Right hindlimb (tissue), 1 donor: ENCODE measurements at regions not wholly inside any gene's neighbourhood (a gene's known extent, or its start where the extent isn't known, plus 50 kb on each side); places are given as distances from the start of the nearest gene placed in this dataset.
"Not testable (repeated sequence)": the region's sequence is repeated elsewhere in the genome, so short reads cannot be mapped to it uniquely, and the experiment has no call there.

ENCODE experiments used
- DNase-seq: peaks from one replicate; pipeline ENCODE4 v3.0.0-alpha.2; 2018

DNA sequence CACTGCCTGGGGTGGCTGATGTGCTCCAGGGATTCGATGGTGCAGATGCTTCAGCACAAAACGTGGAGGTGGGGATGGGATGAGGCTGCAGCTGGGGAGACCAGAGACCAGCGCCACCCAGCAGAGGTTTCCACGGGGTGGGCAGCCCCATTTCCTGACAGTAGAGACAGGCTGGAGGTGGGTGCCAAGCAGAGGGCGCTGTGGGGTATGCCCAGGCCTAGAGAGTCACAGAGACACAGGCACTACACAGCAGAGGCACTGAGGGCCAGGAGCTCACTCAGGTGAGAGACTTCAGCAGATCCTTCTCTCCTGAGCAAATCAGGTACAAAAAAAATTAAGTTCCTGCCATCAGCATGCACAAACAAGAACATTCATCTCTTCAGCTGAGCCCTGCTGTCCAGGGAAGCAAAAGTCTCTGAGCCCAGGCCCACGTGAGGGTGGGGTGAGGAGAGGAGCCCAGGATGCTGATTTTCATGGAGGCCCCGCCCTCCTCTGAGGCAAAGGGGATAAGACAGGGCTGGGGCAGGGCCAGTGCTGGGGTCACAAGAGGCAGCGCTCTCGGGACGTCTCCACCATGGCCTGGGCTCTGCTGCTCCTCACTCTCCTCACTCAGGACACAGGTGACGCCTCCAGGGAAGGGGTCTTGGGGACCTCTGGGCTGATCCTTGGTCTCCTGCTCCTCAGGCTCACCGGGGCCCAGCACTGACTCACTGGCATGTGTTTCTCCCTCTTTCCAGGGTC lies 53.1 kb downstream of the GGTLC2 start:
- no peak for DNase-seq

DNA sequence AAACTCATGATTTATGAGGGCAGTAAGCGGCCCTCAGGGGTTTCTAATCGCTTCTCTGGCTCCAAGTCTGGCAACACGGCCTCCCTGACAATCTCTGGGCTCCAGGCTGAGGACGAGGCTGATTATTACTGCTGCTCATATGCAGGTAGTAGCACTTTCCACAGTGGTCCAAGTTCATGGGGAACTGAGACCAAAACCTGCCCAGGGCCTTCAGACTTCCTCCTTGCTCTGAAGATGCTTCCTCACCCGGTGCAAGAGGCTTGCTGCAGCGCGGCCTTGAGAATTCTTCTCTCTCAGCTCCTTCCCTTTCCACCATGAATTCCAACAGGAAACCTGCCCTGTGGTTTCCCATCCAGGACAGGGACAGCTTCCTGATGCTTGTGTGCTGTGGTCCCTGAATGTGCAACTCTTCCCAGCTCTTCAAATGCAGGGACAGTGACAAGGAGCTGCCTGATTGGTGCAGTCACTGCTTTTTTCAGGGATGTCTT lies 53.9 kb downstream of the GGTLC2 start:
- no peak for DNase-seq

DNA sequence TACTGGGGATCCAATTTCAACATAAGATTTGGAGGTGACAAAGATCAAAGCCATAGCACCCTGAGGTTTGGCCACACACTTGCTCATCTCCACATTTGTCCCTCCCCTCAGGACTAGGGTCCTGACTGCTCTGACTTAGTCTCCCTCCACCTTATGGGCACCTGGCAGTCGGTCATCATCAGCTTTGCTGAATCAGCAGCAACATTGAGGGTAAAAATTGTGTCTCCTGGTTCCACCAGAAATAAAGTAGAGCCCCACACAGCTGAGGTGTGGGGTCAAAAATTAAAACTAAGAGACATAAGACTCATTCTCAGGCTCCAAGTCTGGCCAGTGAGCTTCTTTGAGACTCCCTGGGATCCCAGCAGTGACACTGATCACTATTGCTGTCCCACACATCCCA lies 56.2 kb downstream of the GGTLC2 start:
- no peak for DNase-seq

DNA sequence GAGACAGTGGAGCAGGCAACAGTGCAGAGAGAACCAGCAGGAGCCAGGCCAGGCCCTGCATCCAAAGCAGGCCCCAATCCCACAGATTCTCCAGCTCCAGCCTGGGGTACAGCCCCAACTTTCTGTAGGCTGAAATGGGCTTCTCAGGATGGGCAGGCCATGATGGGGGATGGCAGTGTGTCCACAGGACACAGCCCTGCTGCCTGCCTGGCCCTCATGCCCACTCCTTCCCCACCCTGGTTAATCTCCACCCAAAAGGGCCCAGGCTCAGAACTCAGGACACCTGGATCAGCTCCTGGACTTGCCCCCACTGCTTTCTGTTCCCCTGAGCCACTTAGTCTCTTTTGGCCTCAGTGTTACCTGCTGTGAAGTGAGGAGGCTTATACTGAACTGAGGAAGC lies 57.1 kb downstream of the GGTLC2 start:
- not testable (repeated sequence) for DNase-seq

DNA sequence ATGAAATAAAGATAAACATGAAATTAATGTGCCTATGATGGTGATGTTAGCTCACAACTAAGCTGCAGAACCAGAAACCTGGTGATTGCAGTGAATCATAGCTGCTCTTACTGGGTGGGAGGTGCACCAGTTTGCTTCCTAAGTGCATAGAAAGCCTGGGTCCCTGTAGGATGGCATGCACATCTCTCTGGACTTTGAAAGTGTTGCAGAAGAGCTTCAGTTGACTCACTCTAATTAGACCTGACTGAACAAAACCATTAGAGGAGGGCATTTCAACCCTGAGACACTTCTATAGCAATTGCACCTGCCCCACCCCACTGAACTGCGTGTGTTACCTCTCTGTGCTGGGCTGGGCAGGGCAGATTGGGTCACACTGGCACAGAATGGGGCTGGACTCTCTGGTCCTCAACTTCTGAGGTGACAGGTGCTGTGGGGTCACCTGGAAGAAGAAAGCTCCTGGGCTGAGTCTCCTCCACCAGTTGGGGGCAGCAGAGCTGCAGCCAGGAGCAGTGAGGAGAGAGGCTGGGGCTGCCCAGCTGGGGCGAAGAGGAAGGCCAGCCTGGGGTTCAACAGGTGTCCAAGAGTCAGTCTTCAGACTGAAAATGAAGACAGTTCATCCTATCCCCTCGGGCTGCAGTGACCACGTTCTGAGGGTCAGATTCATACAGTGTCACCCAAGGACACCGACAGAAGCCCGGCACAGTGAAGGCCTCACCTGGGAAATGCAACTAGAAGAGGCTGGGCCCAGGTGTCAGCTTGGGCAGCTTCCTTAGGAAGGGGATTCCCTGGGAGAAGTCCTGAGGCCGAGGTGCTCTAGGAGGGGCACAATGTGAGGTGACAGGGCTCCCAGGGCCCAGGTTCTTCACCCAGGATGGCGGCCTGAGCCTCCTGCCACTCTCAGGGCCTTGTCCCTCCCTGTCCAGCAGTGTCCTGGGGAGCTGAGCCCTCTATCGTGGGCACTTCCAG lies 58.1 kb downstream of the GGTLC2 start:
- no peak for DNase-seq

DNA sequence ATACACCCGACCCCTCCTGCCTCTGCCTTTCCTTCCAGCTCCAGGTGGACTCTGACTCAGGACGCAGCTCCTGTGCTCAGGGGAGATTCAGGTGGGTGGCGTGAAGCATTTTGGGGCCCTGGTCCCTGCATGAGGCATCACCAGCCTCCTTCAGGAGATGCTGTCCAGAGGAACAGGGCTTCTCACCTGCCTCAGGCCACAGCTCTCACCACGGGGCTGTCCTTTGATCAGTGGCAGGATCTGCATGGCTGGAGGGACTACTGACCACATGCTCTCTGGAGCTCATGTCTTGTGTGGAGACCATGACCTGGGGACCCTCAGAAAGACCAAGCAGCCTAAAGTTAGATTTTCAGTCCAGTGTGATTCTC lies 58.8 kb downstream of the GGTLC2 start:
- no peak for DNase-seq

DNA sequence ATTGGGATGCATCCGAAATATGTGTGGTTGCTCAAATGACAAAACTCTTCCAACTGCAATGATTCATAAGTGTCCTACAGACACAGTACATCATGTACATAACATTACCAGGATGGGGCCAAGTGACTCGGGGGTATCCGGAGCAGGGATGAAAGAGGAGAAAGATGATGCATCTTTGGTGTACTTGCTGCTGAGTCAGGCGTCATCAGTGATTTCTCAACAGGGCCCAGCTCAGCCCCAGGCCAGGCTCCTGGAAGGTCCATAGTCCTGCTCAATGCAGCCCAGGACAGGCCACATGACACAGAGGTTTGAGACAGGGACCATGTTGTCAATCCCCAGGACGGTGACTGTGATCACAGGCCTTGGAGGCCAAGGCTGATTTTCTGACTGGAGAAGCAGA lies 59.3 kb downstream of the GGTLC2 start:
- DNase-seq: no peak

DNA sequence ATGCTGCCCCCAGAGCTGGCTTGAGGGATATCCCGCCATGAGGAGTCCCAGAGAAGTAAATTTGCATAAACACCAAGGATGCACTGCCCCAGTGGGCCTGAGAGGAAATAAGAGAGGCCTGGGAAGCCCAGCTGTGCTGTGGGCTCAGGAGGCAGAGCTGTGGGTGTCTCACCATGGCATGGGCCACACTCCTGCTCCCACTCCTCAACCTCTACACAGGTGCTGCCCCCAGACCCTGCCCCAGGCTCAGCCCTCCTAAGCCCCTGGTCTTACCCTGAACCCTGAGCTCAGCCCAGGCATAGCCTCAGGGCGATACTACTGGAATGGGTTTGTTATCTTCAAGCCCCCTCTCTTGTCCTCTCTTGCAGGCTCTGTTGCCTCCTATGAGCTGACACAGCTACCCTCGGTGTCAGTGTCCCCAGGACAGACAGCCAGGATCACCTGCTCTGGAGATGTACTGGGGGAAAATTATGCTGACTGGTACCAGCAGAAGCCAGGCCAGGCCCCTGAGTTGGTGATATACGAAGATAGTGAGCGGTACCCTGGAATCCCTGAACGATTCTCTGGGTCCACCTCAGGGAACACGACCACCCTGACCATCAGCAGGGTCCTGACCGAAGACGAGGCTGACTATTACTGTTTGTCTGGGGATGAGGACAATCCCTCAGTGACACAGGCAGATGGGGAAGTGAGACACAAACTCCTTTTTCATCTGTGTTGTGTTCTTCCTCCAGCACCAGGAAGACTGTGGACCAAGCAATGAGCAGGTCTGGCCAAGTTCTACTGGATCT lies 59.9 kb downstream of the GGTLC2 start:
- no peak for DNase-seq

DNA sequence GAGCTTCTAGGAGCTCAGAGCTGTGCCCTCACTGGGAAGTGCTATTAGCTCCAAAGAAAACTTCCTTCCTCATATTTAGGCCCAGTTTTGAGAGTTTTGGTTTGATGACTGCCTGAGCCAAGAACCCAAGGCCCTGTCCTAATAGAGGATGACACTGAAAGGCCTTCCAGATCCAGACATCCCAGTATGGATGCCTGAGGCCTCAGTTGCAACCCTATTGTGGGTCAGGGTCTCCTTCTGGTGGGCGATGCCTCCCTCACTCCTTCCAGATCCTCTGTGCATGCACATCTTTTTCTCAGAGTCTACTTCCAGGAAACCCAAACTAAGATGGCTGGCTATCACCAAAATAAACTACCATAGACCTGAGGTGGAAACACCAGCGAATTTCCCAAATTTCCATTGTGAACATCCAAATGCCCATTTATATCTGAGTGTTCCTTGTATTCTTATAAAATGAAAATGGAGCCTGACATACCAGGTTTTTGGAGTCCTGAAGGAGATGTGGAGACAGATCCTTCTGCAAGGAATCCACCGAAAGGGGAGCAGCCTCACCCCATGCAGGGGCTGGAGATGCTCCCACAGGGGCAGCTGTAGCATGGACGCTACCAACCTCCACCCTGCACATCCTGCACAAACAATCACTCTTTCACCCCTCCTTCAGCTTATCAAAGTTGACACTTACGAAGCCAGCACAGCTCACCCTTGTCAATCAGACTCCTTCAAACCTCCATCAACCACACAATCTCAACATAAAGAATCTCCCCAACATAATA lies 61.1 kb downstream of the GGTLC2 start:
- DNase-seq: no peak

DNA sequence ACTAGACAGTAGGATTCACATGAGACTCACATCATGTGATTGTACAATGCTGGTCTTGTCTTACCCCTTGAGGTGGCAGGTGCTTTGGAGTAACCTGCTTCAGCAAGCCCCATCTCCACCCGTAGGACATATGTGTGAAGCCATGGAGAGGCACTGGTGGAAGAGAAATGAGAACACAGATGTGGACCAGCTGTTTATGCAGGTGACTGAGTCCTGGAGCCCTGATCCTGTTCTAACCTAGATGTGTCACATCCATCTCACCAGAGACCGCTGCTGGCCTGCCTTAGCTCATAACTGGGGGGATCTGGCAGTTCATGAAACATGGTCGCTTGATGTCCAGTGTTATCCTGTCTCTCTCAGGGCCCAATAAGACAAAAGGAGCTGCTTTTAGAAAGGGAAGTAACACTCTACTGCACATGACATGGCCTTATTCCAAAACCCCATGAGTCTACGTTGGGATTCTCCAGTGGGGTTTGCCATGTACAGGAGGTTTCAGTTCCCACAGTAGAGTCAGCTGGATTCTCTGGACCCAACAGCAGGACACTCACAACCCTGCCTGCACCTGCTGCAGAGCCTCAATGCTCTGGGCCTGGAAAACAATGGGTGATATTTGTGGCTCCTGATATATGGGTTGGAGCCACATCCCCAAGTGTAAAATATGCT lies 62.0 kb downstream of the GGTLC2 start:
- DNase-seq: no peak

DNA sequence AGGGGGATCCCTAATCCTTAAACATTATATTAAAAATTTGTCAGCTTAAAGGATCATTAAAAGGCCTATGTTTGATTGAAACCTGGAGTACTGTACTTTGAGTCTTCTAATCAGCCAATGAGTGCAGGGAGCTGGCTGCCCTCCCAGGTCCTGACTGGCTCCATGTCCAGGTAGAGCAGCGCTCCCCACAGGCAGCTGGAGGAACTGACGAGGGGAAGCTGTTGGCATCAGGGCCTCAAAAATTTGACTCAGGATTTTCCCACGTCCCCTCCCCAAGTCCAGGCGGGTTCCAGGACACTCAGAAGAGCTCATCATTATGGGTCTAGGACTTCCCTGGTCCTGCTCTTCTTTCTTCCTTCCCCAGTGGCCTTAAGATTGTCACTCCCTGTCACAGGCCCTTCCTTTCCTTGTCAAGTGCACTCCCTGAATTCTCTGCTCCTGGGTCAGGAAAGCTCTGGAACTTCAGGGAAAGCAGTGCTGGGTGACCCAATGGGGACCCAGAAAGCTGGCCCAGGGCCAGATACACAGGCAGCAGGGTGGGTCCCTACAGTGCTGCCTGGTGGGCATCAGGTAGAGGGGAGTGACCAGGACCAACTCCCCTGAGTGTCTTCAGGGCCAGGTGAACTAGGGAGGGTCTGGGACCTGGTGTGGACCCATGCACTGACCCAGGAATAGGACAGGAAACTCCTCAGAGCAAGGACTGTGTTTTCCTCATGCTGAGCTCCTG lies 65.5 kb downstream of the GGTLC2 start:
- no peak for DNase-seq

DNA sequence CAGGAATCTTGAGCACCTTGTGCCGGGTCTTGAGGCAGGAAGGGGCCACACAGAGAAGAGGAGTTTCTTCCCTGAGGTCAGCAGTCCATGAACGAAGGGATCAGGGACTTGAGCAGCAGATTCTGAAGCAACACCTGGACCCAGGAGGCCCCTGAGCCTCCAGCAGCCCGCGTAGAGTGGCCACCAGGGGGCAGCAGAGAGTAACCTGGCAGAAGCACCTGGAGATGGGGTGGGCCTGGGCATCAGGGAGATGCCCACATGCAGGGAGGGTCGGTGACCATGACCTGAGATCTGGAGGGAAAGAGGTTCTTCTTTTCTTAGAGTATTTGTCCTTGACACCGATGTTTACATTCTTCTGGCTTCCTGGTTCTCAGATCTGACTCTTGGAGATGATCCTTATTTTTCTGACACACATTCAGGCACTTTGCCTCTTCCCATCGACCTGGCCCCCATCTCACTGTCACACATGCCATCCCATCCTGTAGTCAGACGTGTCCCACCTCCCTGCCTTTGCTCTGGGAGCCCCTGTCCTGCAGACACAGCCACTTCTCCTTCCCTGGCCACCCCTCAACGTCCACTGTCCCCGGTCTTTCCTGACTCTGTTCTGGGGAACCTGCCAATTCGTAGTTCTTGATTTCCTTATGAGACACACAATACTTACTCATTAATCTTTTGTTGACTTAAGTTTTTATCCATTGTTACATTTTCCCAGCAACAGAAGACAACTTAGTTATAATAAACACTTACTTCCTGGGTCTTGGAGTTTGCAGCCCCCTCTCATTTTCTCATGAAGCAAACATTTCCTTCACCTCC lies 66.5 kb downstream of the GGTLC2 start:
- DNase-seq: no peak

DNA sequence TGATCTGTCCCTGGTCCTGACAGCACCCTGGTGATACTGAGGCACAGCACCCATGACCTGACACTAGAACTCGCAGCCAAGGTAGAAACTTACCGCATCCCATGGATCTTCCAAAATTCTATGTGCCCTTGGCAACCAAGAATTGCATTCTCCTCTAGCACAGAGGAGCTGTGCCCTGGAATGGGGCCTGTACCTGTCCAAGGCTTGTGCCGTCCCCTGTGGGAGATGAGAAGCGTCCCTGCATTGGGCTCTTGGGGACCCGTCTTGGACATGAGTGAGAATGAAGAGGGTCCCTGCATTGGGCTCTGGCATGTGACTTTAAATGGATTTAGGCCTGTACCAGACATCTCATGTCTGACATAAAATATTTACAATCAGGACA lies 67.1 kb downstream of the GGTLC2 start:
- DNase-seq: no peak

DNA sequence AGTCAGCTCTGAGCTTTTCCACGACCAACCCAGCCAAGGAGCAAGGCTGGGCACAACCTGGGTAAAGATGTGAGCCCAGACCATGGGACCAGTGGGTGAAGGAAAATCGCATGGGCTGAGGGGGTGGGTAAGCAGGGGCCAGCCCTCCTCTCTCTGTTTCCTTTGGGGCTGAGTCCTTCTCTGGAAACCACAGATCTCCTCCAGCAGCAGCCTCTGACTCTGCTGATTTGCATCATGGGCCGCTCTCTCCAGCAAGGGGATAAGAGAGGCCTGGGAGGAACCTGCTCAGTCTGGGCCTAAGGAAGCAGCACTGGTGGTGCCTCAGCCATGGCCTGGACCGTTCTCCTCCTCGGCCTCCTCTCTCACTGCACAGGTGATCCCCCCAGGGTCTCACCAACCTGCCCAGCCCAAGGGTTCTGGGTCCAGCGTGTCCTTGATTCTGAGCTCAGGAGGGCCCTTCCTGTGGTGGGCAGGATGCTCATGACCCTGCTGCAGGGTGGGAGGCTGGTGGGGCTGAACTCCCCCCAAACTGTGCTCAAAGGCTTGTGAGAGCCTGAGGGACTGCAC lies 67.8 kb downstream of the GGTLC2 start:
- DNase-seq: no peak

DNA sequence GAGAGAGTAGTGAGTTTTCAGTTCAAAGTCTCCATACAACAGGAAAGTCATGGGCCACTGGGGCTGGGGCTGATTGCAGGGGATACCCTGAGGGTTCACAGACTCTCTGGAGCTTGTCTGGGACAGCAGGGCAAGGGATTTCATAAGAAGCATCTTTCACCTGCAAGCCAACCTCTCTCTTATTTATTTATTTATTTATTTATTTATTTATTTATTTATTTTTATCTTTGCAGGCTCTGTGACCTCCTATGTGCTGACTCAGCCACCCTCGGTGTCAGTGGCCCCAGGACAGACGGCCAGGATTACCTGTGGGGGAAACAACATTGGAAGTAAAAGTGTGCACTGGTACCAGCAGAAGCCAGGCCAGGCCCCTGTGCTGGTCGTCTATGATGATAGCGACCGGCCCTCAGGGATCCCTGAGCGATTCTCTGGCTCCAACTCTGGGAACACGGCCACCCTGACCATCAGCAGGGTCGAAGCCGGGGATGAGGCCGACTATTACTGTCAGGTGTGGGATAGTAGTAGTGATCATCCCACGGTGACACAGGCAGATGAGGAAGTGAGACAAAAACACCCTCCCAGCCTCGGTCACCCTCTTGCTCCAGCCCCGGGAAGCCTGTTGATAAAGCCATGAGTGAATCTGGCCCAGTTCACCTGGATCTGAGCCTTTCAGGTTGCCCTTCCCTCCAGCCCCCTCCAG lies 68.4 kb downstream of the GGTLC2 start:
- no peak for DNase-seq

DNA sequence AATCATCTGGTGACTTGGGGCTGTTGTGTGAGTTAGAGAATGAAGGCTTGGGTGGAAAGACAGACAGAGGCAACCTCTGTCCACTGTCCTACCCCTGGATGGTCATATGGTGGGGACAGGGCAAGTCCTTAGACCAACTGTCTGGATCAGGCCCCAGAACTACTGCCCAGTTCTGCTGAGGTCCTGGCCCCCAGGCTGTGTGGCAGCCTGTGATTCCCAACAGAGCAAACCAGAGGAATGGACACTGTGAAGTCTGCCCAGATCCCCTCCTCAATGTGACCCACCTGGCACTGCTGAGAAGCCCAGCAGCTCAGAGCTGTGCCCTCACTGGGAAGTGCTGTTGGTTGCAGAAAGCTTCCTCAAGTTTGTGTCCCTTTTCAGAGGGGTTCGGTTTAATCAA lies 69.0 kb downstream of the GGTLC2 start:
- DNase-seq: no peak

DNA sequence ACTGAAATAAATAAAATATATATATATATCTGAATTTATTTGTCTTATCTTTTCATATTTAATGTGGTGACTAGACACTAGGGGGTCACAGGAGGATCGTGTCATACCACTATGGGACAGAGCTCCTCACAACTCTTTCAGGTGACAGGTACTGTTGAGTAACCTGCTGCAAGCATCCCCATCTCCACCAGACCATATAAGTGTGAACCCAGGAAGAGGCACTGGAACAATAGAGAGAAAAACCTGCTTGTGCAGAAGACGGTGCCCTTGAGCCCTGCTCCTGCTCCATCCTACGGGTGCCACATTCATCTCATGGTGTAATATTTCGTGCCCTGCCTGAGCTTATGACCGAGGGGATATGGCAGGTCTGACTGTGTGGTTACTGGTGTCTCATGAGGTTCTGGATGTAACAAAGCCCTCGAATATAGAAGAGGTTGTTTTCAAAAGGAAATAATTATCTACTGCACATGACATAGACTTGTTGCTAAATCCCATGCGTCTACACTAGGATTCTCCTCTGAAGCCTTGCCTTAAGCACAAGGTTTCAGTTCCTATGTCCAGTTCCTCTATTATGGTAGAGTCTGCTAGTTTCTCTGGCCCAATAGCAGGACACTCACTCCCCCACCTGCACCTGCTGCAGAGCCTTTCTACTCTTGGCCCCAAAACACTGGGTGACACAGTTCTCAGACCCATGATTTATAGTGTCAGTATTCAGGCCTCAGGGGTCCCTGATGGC lies 70.4 kb downstream of the GGTLC2 start:
- no peak for DNase-seq

DNA sequence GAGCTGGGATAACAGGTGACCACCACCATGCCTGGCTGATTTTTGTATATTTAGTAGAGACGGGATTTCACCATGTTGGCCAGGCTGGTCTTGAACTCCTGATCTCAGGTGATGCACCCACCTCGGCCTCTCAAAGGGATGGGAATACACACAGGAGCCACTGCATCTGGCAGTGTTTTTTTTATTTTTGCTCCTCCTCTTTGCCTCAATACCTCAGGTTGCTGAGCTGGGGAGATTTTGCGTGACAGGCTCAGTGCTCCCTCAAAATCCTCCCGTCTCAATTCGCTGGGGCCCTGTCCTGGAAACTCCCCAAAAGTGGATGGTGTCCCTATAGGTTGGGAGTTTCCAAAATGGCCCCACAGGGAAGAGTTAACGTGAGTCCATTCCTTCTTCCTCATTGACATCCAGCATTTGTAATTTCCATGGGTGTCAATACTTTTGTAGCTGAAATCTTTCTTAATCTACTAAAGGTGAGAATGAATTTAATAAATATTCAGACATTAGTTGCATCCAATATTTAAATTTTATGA lies 71.8 kb downstream of the GGTLC2 start:
- DNase-seq: no peak
